OCI-LY3 (cell line): ENCODE measurements at regions not wholly inside any gene's neighbourhood (a gene's known extent, or its start where the extent isn't known, plus 50 kb on each side); places are given as distances from the start of the nearest gene placed in this dataset.

Source experiments
- EZH2phosphoT487 ChIP-seq: fragments of 200-600 bp; shearing (Covaris generic); IDR thresholded peaks from 2 replicates; pipeline ENCODE4 v1.6.1; 2018; ENCODE audit warnings: antibody characterized with exemption, mixed run types, low read depth
- TF ChIP-seq, protein P1 (sequence below): fragments of 200-600, 300-600 bp; sonication (generic); IDR thresholded peaks from 2 replicates; pipeline ENCODE4 v1.5.1; 2014; ENCODE audit warnings: antibody characterized with exemption, low read length, low read depth

GRCh38 chr11:122201106-122201505, 85.1 kb upstream of the BLID start:
- TF ChIP-seq, protein P1, sequence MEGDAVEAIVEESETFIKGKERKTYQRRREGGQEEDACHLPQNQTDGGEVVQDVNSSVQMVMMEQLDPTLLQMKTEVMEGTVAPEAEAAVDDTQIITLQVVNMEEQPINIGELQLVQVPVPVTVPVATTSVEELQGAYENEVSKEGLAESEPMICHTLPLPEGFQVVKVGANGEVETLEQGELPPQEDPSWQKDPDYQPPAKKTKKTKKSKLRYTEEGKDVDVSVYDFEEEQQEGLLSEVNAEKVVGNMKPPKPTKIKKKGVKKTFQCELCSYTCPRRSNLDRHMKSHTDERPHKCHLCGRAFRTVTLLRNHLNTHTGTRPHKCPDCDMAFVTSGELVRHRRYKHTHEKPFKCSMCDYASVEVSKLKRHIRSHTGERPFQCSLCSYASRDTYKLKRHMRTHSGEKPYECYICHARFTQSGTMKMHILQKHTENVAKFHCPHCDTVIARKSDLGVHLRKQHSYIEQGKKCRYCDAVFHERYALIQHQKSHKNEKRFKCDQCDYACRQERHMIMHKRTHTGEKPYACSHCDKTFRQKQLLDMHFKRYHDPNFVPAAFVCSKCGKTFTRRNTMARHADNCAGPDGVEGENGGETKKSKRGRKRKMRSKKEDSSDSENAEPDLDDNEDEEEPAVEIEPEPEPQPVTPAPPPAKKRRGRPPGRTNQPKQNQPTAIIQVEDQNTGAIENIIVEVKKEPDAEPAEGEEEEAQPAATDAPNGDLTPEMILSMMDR, result no peak
- TF ChIP-seq EZH2phosphoT487, result no peak
